Cardiac fibroblast (primary cell): ENCODE measurements at regions not wholly inside any gene's neighbourhood (a gene's known extent, or its start where the extent isn't known, plus 50 kb on each side); places are given as distances from the start of the nearest gene placed in this dataset.

Source experiments
- DNase-seq, 2 donors: peaks; one replicate each; pipeline versions ENCODE4 v3.0.0 to v3.0.0-alpha.2; 2010; ENCODE audit warnings: low read depth in 2 of 2
- H3K4me3 ChIP-seq, 2 donors: replicated peaks in 1 of 2; 1 replicate in 1 of 2; 2 replicates in 1 of 2; pipeline ENCODE4 v1.5.1; 2011; ENCODE audit warnings: low read depth in 2 of 2, low read length in 2 of 2, mild to moderate bottlenecking in 2 of 2, moderate library complexity in 1 of 2
- TF ChIP-seq, protein P1 (sequence below): IDR thresholded peaks from one replicate; pipeline ENCODE4 v1.5.1; 2011; ENCODE audit warnings: low read depth, mild to moderate bottlenecking, low read length, inconsistent platforms

DNA sequence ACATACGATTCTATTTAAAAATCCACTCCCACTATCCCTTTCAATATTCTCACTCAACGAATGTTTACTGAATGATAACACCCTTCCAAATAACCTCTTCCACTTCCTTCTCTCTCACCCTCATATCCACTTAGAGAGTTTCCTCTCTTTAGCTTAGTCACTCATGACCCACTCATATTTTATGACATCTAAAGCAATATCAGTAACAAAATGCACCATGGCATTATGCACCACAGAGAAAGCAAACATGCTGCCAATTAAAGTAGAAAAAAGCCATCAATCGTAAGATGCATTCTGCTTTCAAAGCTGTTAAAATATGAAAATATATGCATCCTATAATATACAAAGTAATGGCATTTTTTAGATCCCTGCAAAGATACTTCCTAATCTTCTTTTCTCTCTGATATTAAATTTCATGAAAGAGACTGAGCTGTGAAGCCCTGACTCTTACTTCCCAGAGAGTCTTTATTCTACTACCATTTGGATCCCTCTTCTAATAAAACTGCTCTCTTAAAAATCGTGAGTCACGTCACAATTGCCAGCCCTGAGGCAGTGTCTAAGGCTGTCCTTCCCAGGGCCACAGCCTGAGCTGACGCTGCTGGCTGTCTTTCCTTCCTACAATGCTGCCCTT is 283.0 kb upstream of the KLF6 start:
- DNase-seq: peak in 1 of 2 donors; percentile 52
- TF ChIP-seq, protein P1, sequence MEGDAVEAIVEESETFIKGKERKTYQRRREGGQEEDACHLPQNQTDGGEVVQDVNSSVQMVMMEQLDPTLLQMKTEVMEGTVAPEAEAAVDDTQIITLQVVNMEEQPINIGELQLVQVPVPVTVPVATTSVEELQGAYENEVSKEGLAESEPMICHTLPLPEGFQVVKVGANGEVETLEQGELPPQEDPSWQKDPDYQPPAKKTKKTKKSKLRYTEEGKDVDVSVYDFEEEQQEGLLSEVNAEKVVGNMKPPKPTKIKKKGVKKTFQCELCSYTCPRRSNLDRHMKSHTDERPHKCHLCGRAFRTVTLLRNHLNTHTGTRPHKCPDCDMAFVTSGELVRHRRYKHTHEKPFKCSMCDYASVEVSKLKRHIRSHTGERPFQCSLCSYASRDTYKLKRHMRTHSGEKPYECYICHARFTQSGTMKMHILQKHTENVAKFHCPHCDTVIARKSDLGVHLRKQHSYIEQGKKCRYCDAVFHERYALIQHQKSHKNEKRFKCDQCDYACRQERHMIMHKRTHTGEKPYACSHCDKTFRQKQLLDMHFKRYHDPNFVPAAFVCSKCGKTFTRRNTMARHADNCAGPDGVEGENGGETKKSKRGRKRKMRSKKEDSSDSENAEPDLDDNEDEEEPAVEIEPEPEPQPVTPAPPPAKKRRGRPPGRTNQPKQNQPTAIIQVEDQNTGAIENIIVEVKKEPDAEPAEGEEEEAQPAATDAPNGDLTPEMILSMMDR: no peak
- H3K4me3 ChIP-seq: no peak overlapping the region

DNA sequence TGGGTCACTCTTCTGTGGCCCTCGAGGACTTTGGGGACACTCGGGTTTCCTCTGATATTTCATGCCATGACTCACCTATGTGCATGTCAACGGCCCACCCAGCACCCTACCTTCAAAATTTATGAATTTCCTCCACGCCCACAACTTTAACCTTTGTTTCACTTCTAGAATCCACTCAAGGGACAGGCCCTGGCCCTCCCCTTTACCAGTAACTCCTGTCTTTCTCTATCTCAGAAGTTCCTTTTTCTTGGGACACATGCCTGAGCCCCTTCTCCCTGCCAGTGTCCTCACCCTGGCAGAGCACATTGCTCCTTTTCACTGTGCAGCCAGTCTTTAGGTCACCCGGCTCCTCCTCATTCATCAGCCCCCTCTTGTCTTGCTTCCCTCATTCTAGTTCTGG is 282.5 kb upstream of the KLF6 start:
- no peak for DNase-seq
- TF ChIP-seq, protein P1: no peak
- H3K4me3 ChIP-seq: no peak overlapping the region

DNA sequence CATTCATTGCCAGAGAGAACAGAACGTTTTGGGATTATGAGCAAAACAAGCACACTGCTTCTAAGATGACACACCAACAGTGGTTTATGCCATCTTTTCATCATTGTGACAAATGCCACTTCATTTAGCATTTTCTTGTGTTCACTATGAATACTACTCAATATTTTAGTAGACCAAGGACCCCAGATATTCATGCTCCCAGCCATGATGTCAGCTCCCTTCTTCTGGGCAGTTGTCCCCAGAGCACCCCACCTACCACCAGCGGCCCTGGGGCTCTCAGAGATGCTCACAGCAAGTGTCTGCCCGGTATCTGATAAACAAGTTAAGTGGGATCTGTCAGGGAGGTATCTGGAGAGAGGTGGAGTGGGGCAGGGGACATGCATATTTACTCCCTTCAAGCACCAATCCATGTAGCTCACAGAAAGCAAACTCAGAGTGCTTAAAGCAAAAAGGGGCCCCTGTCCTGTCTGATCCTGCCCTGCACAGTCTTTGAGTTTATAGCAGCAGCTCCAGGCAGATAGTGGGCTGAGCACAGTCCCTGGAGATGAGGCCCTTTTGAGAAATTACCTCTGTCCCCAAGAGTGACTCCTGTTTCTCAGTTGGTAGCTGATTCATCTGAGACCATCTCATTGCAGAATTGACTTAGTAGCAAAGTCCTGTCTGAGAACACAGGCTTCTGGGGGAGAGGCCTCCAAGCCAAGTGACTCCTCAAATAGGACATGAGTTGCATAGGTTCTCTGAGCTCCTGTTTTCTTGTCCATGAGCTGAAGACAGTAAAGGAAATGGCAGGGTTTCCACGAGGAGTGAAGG is 281.8 kb upstream of the KLF6 start:
- DNase-seq: no peak

DNA sequence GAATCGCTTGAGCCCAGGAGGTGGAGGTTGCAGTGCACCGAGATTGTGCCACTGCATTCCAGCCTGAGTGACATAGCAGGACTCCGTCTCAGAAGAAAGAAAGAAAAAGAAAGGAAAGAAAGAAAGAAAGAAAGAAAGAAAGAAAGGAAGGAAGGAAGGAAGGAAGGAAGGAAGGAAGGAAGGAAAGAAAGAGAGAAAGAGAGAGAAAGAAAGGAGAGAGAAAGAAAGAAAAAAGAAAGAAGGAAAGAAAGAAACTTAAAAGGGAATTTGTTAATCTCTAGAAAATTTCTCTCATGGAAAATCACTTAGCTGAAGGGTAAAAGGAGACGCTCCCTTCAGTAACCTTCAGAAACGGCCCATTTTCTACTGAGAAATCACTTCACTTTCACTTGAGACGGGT is 279.5 kb upstream of the KLF6 start:
- TF ChIP-seq, protein P1: no peak
- DNase-seq: no peak
- H3K4me3 ChIP-seq: no peak overlapping the region

More for the DNA sequence above, 281.8 kb upstream of the KLF6 start:
- no peak overlapping the region for H3K4me3 ChIP-seq
- TF ChIP-seq, protein P1: no peak

DNA sequence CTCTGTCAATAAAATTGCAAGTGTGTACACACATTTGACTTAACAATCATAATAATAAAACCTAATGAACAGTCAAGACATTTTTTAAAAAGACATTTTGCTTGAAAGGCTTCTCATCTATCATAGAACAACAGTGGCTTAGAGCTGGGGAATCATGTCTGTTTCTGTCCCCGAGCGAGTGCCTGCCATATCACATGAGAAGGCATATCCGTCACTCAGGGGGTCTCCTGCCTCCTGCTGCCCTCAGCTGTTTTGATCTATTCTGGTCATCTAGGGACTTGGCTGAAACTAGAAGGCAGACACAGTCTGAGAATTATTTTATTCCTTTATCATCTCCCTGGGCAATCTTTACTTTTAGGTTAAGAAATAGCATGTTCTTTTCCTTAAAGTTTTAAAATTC is 278.7 kb upstream of the KLF6 start:
- H3K4me3 ChIP-seq: no peak overlapping the region
- DNase-seq: no peak
- TF ChIP-seq, protein P1: no peak

DNA sequence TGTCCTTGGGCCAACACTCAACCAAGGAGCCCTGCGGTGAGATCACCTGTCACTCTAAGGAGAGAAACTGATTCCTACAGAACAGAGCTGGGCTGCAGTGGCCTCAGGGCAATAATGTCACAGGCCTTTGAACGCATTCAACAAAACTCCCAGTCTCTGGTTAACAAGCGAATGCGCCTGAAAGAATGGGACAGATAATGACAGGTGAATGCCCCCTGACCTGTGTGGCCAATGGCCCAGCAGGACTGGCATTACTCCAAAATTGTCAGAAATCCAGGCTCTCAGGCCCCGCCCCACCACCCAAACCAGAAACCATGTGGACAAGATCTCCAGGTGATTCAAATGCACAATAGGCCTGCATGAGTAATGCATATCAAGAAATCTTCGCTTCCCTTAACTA is 277.7 kb upstream of the KLF6 start:
- H3K4me3 ChIP-seq: no peak overlapping the region
- no peak for DNase-seq
- TF ChIP-seq, protein P1: no peak
